B cell (primary cell): ENCODE measurements at regions not wholly inside any gene's neighbourhood (a gene's known extent, or its start where the extent isn't known, plus 50 kb on each side); places are given as distances from the start of the nearest gene placed in this dataset.

ENCODE experiments used
- ATAC-seq: fragments of 200-7000 bp; cut with Tn5 transposase; one replicate; pipeline ENCODE4 v1.10.0; 2021; ENCODE audit warnings: low read depth, mild to moderate bottlenecking, moderate number of reproducible peaks, moderate library complexity
- CTCF ChIA-PET: fragments of 350-600 bp; sonication (Branson Sonifier 250); formaldehyde crosslinking; loops from one replicate; lab custom pipeline; 2021; ENCODE audit warnings: antibody characterized with exemption, inconsistent platforms; lab: Charles Lee
- POLR2A ChIA-PET: fragments of 350-600 bp; sonication (Branson Sonifier 250); formaldehyde crosslinking; loops from one replicate; lab custom pipeline; 2021; ENCODE audit warnings: antibody characterized with exemption; lab: Charles Lee
- DNase-seq: peaks from one replicate; pipeline ENCODE4 v3.0.0; 2013
- H2AFZ ChIP-seq: 2 replicates; pipeline ENCODE4 v1.6.1; 2012; ENCODE audit warnings: mild to moderate bottlenecking, low read depth, low read length; ENCODE audit not compliant: insufficient read depth, poor library complexity, severe bottlenecking
- H3K27ac ChIP-seq, 2 donors: 1 replicate in 1 of 2; 2 replicates in 1 of 2; pipeline ENCODE4 v1.5.1; 2012 to 2013; ENCODE audit warnings: low read length in 2 of 2, mild to moderate bottlenecking in 2 of 2, moderate library complexity in 1 of 2
- H3K27me3 ChIP-seq, 4 experiments: fragments of 200-600 bp in 1 of 4; sonication (generic) in 1 of 4; replicated peaks in 1 of 4; 1 replicate in 2 of 4; 2 replicates in 2 of 4; pipeline versions ENCODE4 v1.6.1 to v1.7.0; 2013 to 2016; ENCODE audit warnings: low read length in 3 of 4, mild to moderate bottlenecking in 2 of 4, mixed read lengths in 1 of 4, moderate library complexity in 1 of 4; ENCODE audit not compliant: insufficient read depth in 4 of 4, control insufficient read depth in 3 of 4; ENCODE audit errors: control extremely low read depth in 1 of 4
- H3K36me3 ChIP-seq, 2 experiments: replicated peaks in 1 of 2; 1 replicate in 1 of 2; 2 replicates in 1 of 2; pipeline versions ENCODE4 v1.6.1 to v1.7.1; 2013; ENCODE audit warnings: low read length in 1 of 2; ENCODE audit not compliant: insufficient read depth in 2 of 2, control insufficient read depth in 1 of 2; ENCODE audit errors: control extremely low read depth in 1 of 2, extremely low read depth in 1 of 2
- H3K4me1 ChIP-seq, 2 donors: fragments of 200-600 bp in 1 of 2; sonication (generic) in 1 of 2; 1 replicate in 1 of 2; 2 replicates in 1 of 2; pipeline versions ENCODE4 v1.5.1 to v1.6.1; 2013 to 2017; ENCODE audit warnings: low read length in 2 of 2; ENCODE audit not compliant: control insufficient read depth in 2 of 2, insufficient read depth in 2 of 2
- H3K4me2 ChIP-seq: replicated peaks from 2 replicates; pipeline ENCODE3; 2012; ENCODE audit warnings: mild to moderate bottlenecking, low read depth, low read length; ENCODE audit not compliant: poor library complexity, severe bottlenecking
- H3K4me3 ChIP-seq, 5 experiments: fragments of 200-600 bp in 1 of 5; sonication (generic) in 1 of 5; 1 replicate in 3 of 5; 2 replicates in 2 of 5; pipeline versions ENCODE4 v1.5.1 to v1.7.0; 2011 to 2016; ENCODE audit warnings: low read length in 4 of 5, mild to moderate bottlenecking in 4 of 5, low read depth in 2 of 5, control low read depth in 1 of 5, moderate library complexity in 1 of 5; ENCODE audit not compliant: insufficient read depth in 1 of 5; ENCODE audit errors: control extremely low read depth in 1 of 5, extremely low read depth in 1 of 5
- H3K79me2 ChIP-seq: fragments of 200-600 bp; sonication (generic); one replicate; pipeline ENCODE4 v1.6.0; 2016; ENCODE audit warnings: low read length; ENCODE audit not compliant: control insufficient read depth, insufficient read depth
- H3K9ac ChIP-seq: fragments of 200-600 bp; sonication (generic); 2 replicates; pipeline ENCODE4 v1.6.1; 2017; ENCODE audit warnings: mild to moderate bottlenecking, low read length, moderate library complexity
- H3K9me3 ChIP-seq, 3 donors: one replicate each; pipeline versions ENCODE4 v1.6.1 to v1.7.1; 2013; ENCODE audit warnings: low read length in 2 of 3; ENCODE audit not compliant: control insufficient read depth in 2 of 3, insufficient read depth in 1 of 3; ENCODE audit errors: control extremely low read depth in 1 of 3
- H4K20me1 ChIP-seq: 2 replicates; pipeline ENCODE4 v1.6.0; 2012; ENCODE audit warnings: mild to moderate bottlenecking, low read length; ENCODE audit not compliant: insufficient read depth, control insufficient read depth, poor library complexity, severe bottlenecking
- H3K27ac Mint-ChIP-seq: one replicate; pipeline ENCODE4 v1.8.0; 2021; ENCODE audit warnings: mixed read lengths
- H3K27me3 Mint-ChIP-seq: one replicate; pipeline ENCODE4 v1.8.0; 2021; ENCODE audit warnings: mixed read lengths
- H3K4me1 Mint-ChIP-seq: one replicate; pipeline ENCODE4 v1.8.0; 2021; ENCODE audit warnings: mixed read lengths
- H3K4me3 Mint-ChIP-seq: one replicate; pipeline ENCODE4 v1.8.0; 2021; ENCODE audit warnings: mixed read lengths
- H3K9me3 Mint-ChIP-seq: one replicate; pipeline ENCODE4 v1.8.0; 2022; ENCODE audit warnings: mixed read lengths; ENCODE audit not compliant: insufficient read depth
- EZH2 ChIP-seq: IDR thresholded peaks from 2 replicates; pipeline ENCODE4 v1.6.1; 2012; ENCODE audit warnings: borderline replicate concordance, low read depth, mild to moderate bottlenecking, moderate library complexity, low read length; ENCODE audit not compliant: insufficient read depth, poor library complexity, severe bottlenecking
- WGBS: methylation state at CpG from one replicate; pipeline ENCODE4 v1.1.5; 2013; ENCODE audit warnings: missing lambda C conversion rate; ENCODE audit not compliant: insufficient coverage; 5-methylcytosine and 5-hydroxymethylcytosine counted together
- intact Hi-C: fragments of 100-400 bp; cut with micrococcal nuclease; formaldehyde crosslinking; loops from one replicate; pipeline ENCODE4 v1.10.0; 2022
- TF ChIP-seq, protein P1 (sequence below): fragments of 200-600 bp; IDR thresholded peaks from one replicate; pipeline ENCODE4 v1.8.0; 2022; ENCODE audit warnings: antibody characterized with exemption, mild to moderate bottlenecking

DNA sequence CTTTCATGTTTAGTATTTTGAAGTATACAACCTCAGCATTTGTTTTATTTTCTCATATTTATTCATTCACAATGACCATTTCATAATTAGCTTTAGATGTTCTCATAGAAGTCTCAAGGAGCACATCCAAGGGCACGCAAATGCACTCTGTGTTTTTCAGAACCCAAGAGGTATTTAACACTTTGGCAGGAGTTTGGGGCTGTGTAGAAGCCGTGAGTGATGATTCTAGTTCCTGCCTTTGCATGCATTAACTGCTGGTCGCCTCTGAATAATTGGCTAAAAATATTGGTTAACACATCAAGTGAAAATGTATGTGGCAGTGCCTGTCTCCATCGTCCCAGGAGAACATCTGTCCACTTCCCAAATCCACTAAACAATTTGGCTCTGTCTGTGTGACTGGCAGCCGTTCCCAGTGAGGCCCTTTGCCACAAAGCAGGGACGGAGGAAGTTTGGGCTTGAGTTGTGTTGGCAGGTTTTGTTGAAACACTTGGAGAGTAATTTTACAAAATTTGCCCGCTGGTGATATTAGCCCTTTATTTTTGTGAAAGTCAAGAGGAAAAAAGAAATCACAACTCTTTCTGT is 730.7 kb upstream of the SLIT2 start:
- Histone ChIP-seq H3K36me3 (no peaks in the 10 kb centered on the region), H3K9ac (no peak overlapping the region), H3K27me3 (no peaks in the 10 kb centered on the region), H3K4me2 (no peak overlapping the region), H3K4me1 (no peaks in the 10 kb centered on the region), H4K20me1 (no peaks in the 10 kb centered on the region), H3K4me3 (no peak overlapping the region), H3K79me2 (no peaks in the 10 kb centered on the region), H2AFZ (no peak overlapping the region), H3K27ac (no peak overlapping the region), H3K9me3 (peaks cover 0 to 12% (median 0%) of the 10 kb centered on the region in 3 donors)
- no peak for TF ChIP-seq EZH2
- TF ChIP-seq, protein P1, sequence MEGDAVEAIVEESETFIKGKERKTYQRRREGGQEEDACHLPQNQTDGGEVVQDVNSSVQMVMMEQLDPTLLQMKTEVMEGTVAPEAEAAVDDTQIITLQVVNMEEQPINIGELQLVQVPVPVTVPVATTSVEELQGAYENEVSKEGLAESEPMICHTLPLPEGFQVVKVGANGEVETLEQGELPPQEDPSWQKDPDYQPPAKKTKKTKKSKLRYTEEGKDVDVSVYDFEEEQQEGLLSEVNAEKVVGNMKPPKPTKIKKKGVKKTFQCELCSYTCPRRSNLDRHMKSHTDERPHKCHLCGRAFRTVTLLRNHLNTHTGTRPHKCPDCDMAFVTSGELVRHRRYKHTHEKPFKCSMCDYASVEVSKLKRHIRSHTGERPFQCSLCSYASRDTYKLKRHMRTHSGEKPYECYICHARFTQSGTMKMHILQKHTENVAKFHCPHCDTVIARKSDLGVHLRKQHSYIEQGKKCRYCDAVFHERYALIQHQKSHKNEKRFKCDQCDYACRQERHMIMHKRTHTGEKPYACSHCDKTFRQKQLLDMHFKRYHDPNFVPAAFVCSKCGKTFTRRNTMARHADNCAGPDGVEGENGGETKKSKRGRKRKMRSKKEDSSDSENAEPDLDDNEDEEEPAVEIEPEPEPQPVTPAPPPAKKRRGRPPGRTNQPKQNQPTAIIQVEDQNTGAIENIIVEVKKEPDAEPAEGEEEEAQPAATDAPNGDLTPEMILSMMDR: no peak
- DNase-seq: no peak
- ChIA-PET POLR2A (no interaction called here), CTCF (no interaction called here)
- intact Hi-C loops: no loop called here
- WGBS: 91% methylated on average over 3 of the region's 7 CpGs
- no peak for ATAC-seq
- no peak overlapping the region for H3K27ac Mint-ChIP-seq
- H3K27me3 Mint-ChIP-seq: no peaks in the 10 kb centered on the region
- no peaks in the 10 kb centered on the region for H3K4me1 Mint-ChIP-seq
- no peaks in the 10 kb centered on the region for H3K9me3 Mint-ChIP-seq
- H3K4me3 Mint-ChIP-seq: no peak overlapping the region

DNA sequence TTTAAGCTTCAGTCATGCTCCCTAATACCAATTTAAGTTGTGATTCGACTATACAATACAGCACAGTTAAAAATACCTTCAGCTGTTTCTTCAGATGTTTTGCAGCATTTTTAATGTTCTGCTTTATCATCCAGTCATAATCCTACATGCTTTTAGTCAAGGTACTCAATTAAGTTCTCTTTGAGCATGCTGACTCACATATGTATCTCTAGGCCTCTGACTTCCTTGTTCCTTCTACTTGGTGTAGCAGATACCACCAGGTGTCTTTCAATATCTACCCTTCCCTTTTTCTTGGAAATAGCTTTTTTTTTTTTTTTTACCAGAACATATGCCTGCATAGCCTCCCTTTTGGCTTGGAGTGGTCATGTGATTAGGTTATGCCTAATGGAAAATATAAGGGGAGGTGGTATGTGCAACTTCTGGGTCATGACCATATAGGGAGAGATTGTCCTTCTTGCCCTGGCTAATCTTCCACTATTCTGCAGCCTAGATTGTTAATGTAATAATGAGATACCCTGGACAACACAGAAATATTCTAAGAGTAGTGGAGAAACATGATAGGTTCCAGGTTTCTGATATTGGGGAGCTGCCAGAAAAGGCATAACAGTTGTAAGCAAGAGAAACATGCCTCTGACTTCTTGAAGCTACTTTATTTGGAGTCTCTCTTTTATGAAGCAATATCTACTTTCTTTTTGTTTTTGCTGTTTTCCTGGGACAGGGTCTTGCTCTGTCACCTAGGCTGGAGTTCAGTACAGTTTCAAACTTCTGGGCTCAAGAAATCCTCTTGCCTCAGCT is 737.2 kb upstream of the SLIT2 start:
- intact Hi-C loops: no loop called here
- Histone ChIP-seq H3K4me1 (no peaks in the 10 kb centered on the region), H3K4me2 (no peak overlapping the region), H3K27ac (no peak overlapping the region), H3K36me3 (no peaks in the 10 kb centered on the region), H3K9ac (no peak overlapping the region), H4K20me1 (no peaks in the 10 kb centered on the region), H3K27me3 (no peaks in the 10 kb centered on the region), H3K79me2 (no peaks in the 10 kb centered on the region), H3K9me3 (peaks cover 0 to 11% (median 0%) of the 10 kb centered on the region in 3 donors), H3K4me3 (no peak overlapping the region), H2AFZ (no peak overlapping the region)
- ATAC-seq (no peak), DNase-seq (no peak)
- no peak overlapping the region for H3K4me3 Mint-ChIP-seq
- WGBS: 88% methylated on average over 1 of the region's 1 CpG
- CTCF ChIA-PET: interaction anchor here (0.5 kb wide), 1 partner anchor 46 kb away, joined by 3 read pairs; no protein-coding TSS in a partner anchor
- no peaks in the 10 kb centered on the region for H3K9me3 Mint-ChIP-seq
- H3K27ac Mint-ChIP-seq: no peak overlapping the region
- no peaks in the 10 kb centered on the region for H3K4me1 Mint-ChIP-seq
- H3K27me3 Mint-ChIP-seq: no peaks in the 10 kb centered on the region
- POLR2A ChIA-PET: no interaction called here
- no peak for TF ChIP-seq EZH2
- TF ChIP-seq, protein P1: no peak
